ENCODE measurements at regions not wholly inside any gene's neighbourhood (a gene's known extent, or its start where the extent isn't known, plus 50 kb on each side); places are given as distances from the start of the nearest gene placed in this dataset.

- no peak for DNase-seq (ENCODE audit: low read depth)
These were observed 169.8 kb upstream of the ERBB4 start for GRCh38 chr2:212708355-212708754.

DNA sequence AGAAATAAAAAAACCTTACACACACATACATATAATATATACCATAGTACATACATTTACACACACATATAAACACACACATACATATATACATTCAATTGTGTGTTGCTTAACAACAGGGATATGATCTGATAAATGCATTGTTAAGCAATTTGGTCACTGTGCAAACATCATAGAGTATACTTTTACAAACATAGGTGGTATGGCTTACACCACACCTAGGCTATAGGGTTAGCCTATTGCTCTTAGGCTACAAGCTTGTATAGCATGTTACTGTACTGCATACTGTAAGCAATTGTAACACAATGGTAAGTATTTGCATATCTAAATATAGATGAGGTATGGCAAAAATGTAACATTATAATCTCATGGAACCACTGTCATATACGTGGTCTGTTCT lies 156.8 kb upstream of the ERBB4 start:
- DNase-seq (ENCODE audit: low read depth), result no peak

DNA sequence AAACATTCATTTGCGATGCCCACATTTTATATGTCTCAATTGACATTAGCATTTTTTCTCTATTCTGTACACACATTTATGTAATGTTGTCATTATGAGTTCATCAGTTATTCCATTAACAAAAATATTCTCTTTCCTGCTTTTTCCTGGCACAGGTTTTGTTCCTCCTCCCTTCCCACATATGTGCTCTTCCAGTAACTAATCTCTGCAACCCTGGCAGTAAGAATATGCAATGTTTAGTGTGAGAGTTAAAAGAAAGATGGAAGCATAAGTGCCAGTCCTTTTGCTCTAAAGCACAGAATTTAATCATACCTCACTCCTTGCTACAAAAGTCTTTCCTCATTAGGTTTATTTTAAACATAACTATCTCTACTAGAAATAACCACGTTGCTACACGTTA lies 155.8 kb upstream of the ERBB4 start:
- DNase-seq (ENCODE audit: low read depth), result no peak

DNA sequence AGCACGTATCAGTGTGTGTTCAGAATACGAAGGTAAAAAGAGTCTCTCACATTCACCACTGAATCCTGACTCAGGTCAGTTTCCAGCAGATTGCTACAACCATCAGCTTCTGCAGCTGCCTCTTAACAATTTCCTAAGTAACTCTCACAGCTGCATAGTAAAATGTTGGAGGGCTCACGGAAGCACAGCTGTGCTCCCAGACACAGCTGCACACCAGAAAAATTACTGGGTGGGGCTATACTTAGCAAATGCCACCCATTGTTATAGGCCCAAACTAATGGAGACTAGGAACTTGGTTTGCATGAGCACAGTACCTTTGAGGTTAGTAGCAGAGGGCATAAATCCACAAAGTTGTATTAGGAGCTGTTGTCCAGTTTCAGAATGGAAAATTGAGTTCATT lies 153.9 kb upstream of the ERBB4 start:
- no peak for DNase-seq (ENCODE audit: low read depth)

GRCh38 chr2:212686285-212686895 lies 147.8 kb upstream of the ERBB4 start:
- peak; percentile 78 for DNase-seq (ENCODE audit: low read depth)

GRCh38 chr2:212683346-212684097 lies 144.9 kb upstream of the ERBB4 start:
- DNase-seq (ENCODE audit: low read depth), result peak; percentile 77

DNA sequence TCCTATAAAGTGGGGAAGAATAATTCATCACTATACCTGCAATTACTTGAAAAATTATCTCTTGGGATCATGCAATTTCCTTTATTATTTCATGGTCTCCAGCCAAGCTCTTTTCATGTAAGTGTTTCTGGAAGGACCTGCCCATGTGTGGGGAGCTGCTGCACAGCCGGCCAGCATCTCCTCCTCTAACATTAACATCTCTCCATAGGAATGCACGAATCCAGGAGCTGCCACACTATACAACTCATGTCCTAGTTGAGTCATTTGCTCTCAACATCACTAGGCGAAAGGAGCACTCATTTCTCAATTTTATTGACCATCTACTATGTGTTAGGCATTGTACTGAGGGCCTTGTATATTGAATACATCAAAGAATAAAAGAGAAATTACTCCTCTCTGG lies 144.3 kb upstream of the ERBB4 start:
- DNase-seq (ENCODE audit: low read depth), result peak; percentile 19

DNA sequence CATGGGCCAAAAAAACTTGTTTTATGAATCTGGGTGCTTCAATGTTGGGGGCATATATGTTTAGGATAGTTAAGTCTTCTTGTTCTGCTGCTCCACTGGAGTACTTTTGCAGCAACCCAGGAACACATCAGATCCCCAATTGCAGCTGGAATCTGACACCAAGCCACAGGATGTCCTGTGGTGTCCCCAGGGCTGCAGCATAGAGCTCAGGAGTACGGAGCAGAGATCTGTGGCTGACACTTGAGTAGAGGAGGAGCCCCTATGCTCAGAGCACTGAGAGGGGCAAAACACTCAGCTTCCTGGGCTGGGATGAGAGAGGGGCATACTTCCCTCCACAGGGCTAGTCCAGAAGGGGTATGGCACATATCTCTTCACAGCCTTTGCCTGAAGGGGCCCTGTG lies 138.9 kb upstream of the ERBB4 start:
- no peak for DNase-seq (ENCODE audit: low read depth)

DNA sequence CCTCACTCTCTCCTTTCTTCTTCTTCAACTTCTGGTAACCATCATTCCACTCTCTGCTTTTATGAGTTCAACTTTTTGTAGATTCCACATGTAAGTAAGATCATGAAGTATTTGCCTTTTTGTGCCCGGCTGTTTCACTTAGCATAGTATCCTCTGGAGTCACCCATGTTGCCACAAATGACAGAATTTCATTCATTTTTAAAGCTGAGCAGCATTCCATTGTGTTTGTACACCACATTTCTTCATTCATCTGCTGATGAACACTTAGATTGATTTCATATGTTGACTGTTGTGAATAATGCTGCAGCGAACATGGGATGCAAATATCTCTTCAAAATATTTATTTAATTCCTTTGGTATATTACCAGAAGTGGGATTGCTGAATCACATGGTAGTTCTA lies 133.6 kb upstream of the ERBB4 start:
- no peak for DNase-seq (ENCODE audit: low read depth)

- DNase-seq (ENCODE audit: low read depth), result no peak
These were observed 131.2 kb upstream of the ERBB4 start for GRCh38 chr2:212669761-212670160.

- no peak for DNase-seq (ENCODE audit: low read depth)
These were observed 129.2 kb upstream of the ERBB4 start for GRCh38 chr2:212667751-212668316.

DNA sequence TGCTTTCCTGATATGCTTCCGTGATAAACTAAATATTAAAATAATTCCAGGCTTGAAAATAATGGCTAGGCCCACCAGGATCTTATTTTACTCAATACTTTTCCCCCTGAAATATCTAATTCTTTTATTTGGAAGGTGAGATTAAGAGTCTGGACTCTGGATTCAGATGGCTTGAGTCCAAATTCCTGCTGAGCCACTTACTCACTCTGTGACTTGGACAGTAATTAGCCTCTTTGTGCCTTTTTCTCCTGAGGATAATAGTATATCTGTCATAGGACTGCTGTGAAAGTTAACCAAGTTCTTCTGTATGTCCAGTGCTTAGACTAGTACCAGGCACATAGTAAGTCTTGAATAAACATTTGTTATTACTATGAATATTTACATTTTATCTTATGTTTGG lies 127.3 kb upstream of the ERBB4 start:
- peak; percentile 18 for DNase-seq (ENCODE audit: low read depth)

- DNase-seq (ENCODE audit: low read depth), result no peak
These were observed 120.8 kb upstream of the ERBB4 start for GRCh38 chr2:212659441-212659840.

DNA sequence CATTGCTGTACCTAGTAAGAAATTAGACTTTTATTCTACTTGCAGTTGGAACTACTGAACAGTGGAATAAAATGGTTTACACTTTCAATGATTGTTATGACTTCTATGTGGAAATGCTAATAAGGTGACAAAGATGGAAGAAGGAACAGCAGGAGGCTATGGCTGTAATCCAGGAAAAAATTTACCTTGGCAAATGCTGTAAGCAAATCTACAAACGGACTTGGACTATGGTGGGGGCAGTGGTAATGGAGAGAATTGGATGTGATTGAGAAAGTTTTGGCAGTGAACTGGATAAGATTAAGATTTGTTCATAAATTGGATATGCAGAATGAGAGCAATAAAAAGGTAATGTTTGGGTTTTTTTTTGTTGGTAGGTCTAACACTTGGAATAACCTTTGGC lies 111.0 kb upstream of the ERBB4 start:
- no peak for DNase-seq (ENCODE audit: low read depth)

GRCh38 chr2:212646698-212647366 lies 108.2 kb upstream of the ERBB4 start:
- peak; percentile 93 for DNase-seq (ENCODE audit: low read depth)

DNA sequence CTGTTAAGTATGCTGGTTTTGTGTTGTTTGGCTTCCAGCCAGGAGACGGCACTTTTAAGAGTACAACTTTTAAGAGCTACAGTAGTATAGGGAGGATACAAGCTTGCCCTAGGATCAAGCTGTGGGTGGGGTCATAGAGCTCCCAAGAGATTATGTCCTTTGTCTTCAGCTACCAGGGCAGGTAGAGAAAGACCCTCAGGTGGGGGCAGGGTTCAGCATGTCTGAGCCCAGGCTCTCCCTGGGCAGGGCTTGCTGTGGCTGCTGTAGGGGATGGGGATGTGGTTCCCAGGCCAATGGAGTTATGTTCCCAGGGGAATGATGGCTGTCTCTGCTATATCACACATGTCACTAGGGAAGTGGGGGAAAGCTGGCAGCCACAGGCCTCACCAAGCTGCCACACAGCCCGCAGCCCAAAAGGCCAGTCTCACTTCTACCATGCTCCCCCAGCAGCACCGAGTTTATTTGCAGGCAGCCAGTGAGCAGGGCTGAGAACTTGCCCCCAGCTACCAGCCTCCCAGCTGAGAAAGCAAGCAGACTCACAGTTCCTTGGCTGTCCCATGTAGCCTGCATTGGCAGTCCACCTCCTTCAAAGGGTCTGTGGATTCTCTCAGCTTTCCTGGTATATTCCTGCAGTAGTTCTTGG lies 105.7 kb upstream of the ERBB4 start:
- DNase-seq (ENCODE audit: low read depth), result no peak

GRCh38 chr2:212640428-212640827 lies 101.8 kb upstream of the ERBB4 start:
- no peak for DNase-seq (ENCODE audit: low read depth)

- DNase-seq (ENCODE audit: low read depth), result no peak
These were observed 100.1 kb upstream of the ERBB4 start for GRCh38 chr2:212638694-212639093.

- DNase-seq (ENCODE audit: low read depth), result no peak
These were observed 90.0 kb upstream of the ERBB4 start for GRCh38 chr2:212628586-212628985.

GRCh38 chr2:212626371-212626918 lies 87.8 kb upstream of the ERBB4 start:
- peak; percentile 55 for DNase-seq (ENCODE audit: low read depth)

- DNase-seq (ENCODE audit: low read depth), result peak; percentile 68
These were observed 81.4 kb upstream of the ERBB4 start for GRCh38 chr2:212619954-212620353.

- DNase-seq (ENCODE audit: low read depth), result peak; percentile 83
These were observed 80.0 kb upstream of the ERBB4 start for GRCh38 chr2:212618636-212619035.

All from ELR (cell line).